ENCODE measurements at regions not wholly inside any gene's neighbourhood (a gene's known extent, or its start where the extent isn't known, plus 50 kb on each side); places are given as distances from the start of the nearest gene placed in this dataset.

DNA sequence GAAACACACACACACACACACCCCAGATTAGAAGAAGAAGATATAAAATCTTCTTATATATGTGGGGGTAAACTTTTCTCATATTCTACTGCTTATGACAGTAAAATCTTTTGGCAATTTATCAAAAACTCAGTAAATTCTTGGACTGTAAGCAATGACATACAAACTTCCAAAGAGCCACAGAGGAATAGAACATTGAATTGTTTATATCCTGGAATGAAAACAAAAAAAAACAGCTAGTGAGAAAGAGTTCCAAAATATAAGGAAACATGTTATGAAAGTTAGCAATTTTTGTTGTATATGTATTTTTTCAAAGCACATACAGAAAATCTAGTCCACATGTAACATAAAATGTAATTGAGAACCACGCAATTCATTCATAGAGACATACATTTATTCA, 764.9 kb downstream of the DSC3 start:
- Histone ChIP-seq H3K27me3 (ENCODE audit: control insufficient read depth in 3 of 3, insufficient read depth in 3 of 3, low read length in 3 of 3) (no peaks in the 10 kb centered on the region), H3K36me3 (ENCODE audit: control insufficient read depth in 3 of 3, insufficient read depth in 2 of 3, low read depth in 1 of 3, low read length in 3 of 3) (no peaks in the 10 kb centered on the region), H3K27ac (ENCODE audit: low read depth in 1 of 3, low read length in 2 of 3) (no peak overlapping the region), H3K9me3 (ENCODE audit: control insufficient read depth in 2 of 2, insufficient read depth in 1 of 2, low read depth in 1 of 2, low read length in 1 of 2) (no peaks in the 10 kb centered on the region), H3K4me3 (ENCODE audit: low read depth in 1 of 3, low read length in 3 of 3) (no peak overlapping the region), H3K4me1 (ENCODE audit: control insufficient read depth in 3 of 3, insufficient read depth in 2 of 3, low read depth in 1 of 3, low read length in 2 of 3) (no peaks in the 10 kb centered on the region)
- DNase-seq (no peak), FAIRE-seq (no peak)
- 71 to 86% (median 71%) methylated on average over 1 of the region's 1 CpG for WGBS, 3 donors

DNA sequence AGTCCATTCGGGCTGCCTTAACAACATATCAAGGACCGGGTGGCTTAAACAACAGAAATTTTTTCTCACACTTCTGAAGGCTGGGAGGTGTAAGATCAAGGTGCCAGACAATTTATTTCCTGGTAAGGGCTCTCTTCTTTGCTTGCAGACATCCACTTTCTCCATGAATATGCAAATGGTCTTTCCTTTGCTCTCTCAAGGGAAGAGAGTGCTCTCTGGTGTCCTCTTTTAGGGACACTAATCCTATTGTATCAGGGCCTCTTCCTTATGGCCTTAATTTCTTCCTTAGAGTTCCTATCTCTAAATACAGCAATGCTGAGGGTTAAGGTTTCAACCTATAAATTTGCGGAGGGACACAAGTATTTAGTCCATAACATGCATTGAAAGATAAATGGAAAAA, 770.8 kb downstream of the DSC3 start:
- Histone ChIP-seq H3K4me3 (ENCODE audit: low read depth in 1 of 3, low read length in 3 of 3) (no peak overlapping the region), H3K27me3 (ENCODE audit: control insufficient read depth in 3 of 3, insufficient read depth in 3 of 3, low read length in 3 of 3) (no peaks in the 10 kb centered on the region), H3K9me3 (ENCODE audit: control insufficient read depth in 2 of 2, insufficient read depth in 1 of 2, low read depth in 1 of 2, low read length in 1 of 2) (no peaks in the 10 kb centered on the region), H3K36me3 (ENCODE audit: control insufficient read depth in 3 of 3, insufficient read depth in 2 of 3, low read depth in 1 of 3, low read length in 3 of 3) (no peaks in the 10 kb centered on the region), H3K4me1 (ENCODE audit: control insufficient read depth in 3 of 3, insufficient read depth in 2 of 3, low read depth in 1 of 3, low read length in 2 of 3) (no peaks in the 10 kb centered on the region), H3K27ac (ENCODE audit: low read depth in 1 of 3, low read length in 2 of 3) (no peak overlapping the region)
- DNase-seq (no peak), FAIRE-seq (no peak)
- WGBS, 3 donors = 77 to 89% (median 87%) methylated on average over 3 of the region's 3 CpGs

DNA sequence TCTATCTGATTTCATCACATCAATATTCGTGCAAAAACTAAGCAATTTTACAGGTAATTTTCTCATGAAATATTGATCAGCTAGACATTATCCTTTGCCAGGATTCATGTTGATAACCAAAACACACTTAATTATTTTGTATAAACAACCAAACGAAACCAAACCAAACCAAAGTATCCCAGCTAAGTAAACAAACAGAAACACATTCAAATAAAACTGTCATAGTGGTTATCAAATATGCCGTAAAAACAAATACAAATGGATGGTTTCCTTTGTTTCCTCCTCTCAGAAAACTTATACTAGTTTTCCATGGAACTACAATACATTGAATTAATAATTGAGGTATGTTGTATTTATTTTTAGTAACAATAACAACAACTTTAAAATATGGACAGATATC, 777.4 kb downstream of the DSC3 start:
- WGBS, 3 donors = 32 to 61% (median 41%) methylated on average over 3 of the region's 3 CpGs
- Histone ChIP-seq H3K4me3 (ENCODE audit: low read depth in 1 of 3, low read length in 3 of 3) (no peak overlapping the region), H3K36me3 (ENCODE audit: control insufficient read depth in 3 of 3, insufficient read depth in 2 of 3, low read depth in 1 of 3, low read length in 3 of 3) (no peaks in the 10 kb centered on the region), H3K9me3 (ENCODE audit: control insufficient read depth in 2 of 2, insufficient read depth in 1 of 2, low read depth in 1 of 2, low read length in 1 of 2) (no peaks in the 10 kb centered on the region), H3K27ac (ENCODE audit: low read depth in 1 of 3, low read length in 2 of 3) (no peak overlapping the region), H3K27me3 (ENCODE audit: control insufficient read depth in 3 of 3, insufficient read depth in 3 of 3, low read length in 3 of 3) (no peaks in the 10 kb centered on the region), H3K4me1 (ENCODE audit: control insufficient read depth in 3 of 3, insufficient read depth in 2 of 3, low read depth in 1 of 3, low read length in 2 of 3) (no peaks in the 10 kb centered on the region)
- DNase-seq = no peak
- FAIRE-seq = no peak

DNA sequence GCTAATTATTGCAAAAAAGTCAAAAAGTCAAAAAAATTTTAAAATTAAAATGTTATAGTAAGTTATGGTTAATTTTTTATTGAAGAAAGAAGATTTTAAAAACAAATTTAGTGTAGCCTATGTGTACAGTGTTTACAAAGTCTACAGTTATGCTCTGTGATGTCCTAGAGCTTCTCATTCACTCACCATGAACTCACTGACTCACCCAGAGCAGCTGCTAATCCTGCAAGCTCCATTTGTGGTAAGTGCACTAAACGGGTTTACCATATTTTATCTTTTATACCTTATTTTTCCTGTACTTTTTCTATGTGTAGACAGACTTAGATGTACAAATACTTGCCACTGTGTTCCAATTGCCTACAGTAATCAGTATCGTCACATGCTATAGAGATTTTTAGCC, 788.2 kb downstream of the DSC3 start:
- DNase-seq = no peak
- Histone ChIP-seq H3K9me3 (ENCODE audit: control insufficient read depth in 2 of 2, insufficient read depth in 1 of 2, low read depth in 1 of 2, low read length in 1 of 2) (no peaks in the 10 kb centered on the region), H3K27ac (ENCODE audit: low read depth in 1 of 3, low read length in 2 of 3) (no peak overlapping the region), H3K27me3 (ENCODE audit: control insufficient read depth in 3 of 3, insufficient read depth in 3 of 3, low read length in 3 of 3) (no peaks in the 10 kb centered on the region), H3K4me1 (ENCODE audit: control insufficient read depth in 3 of 3, insufficient read depth in 2 of 3, low read depth in 1 of 3, low read length in 2 of 3) (no peaks in the 10 kb centered on the region), H3K4me3 (ENCODE audit: low read depth in 1 of 3, low read length in 3 of 3) (no peak overlapping the region), H3K36me3 (ENCODE audit: control insufficient read depth in 3 of 3, insufficient read depth in 2 of 3, low read depth in 1 of 3, low read length in 3 of 3) (no peaks in the 10 kb centered on the region)
- WGBS, 3 donors = 73 to 84% (median 78%) methylated on average over 2 of the region's 2 CpGs
- no peak for FAIRE-seq

DNA sequence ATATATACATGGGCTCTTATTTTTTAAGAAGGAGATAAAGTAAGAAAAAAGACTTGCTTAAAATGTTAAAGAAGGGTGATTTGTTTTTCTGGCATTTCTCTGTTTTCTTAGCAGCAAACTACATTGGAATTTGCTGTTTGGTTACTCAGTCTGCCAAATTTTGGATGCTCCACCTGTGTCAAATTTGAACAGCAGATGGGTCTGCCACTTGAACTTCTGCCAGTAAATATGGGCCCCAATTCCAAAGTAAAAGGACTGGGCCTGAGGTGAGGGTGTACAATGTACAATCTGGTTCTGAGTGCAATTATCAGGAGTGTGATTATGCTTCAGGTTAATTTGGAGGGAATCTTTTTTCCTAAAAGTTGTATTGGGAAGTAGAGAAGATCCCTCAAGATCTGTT, 794.5 kb downstream of the DSC3 start:
- DNase-seq (no peak), FAIRE-seq (no peak)
- H3K36me3 ChIP-seq (ENCODE audit: control insufficient read depth in 3 of 3, insufficient read depth in 2 of 3, low read depth in 1 of 3, low read length in 3 of 3) = no peaks in the 10 kb centered on the region
- no peak overlapping the region for H3K4me3 ChIP-seq (ENCODE audit: low read depth in 1 of 3, low read length in 3 of 3)
- no peak overlapping the region for H3K27ac ChIP-seq (ENCODE audit: low read depth in 1 of 3, low read length in 2 of 3)
- H3K27me3 ChIP-seq (ENCODE audit: control insufficient read depth in 3 of 3, insufficient read depth in 3 of 3, low read length in 3 of 3) = no peaks in the 10 kb centered on the region
- H3K4me1 ChIP-seq (ENCODE audit: control insufficient read depth in 3 of 3, insufficient read depth in 2 of 3, low read depth in 1 of 3, low read length in 2 of 3) = no peaks in the 10 kb centered on the region
- no peaks in the 10 kb centered on the region for H3K9me3 ChIP-seq (ENCODE audit: control insufficient read depth in 2 of 2, insufficient read depth in 1 of 2, low read depth in 1 of 2, low read length in 1 of 2)

DNA sequence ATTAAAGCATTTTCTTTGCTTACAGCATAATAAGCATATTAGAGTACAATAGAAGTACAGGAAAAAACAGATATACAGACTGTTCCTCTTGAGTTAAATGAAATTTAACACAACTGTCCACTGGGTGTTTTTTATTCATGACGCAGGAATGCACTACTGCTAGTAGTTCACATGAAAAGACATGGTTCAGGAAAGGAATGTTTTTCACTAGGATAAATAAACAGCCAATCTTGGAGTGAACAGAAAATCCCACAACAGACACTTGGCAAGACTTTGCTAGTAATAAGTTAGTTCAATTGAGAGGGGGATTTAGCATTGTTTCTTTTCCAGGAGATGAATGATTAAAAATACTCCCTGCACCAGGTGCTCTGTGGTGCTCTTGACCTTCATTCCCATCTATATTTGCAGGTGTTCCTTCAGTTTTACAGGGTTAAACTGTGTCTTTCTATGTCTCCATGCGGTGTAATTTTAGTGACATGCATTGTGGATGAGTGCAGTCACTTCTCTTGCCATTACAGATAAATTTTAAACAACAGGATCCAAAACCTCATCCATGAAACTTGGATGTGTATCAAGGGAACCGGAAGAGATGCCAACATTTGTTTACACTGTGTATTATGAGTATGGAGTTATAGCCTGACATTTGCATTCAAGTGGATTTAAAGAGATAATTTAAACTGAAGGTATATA, 796.6 kb downstream of the DSC3 start:
- no peak overlapping the region for H3K4me3 ChIP-seq (ENCODE audit: low read depth in 1 of 3, low read length in 3 of 3)
- H3K36me3 ChIP-seq (ENCODE audit: control insufficient read depth in 3 of 3, insufficient read depth in 2 of 3, low read depth in 1 of 3, low read length in 3 of 3) = no peaks in the 10 kb centered on the region
- FAIRE-seq (no peak), DNase-seq (no peak)
- H3K9me3 ChIP-seq (ENCODE audit: control insufficient read depth in 2 of 2, insufficient read depth in 1 of 2, low read depth in 1 of 2, low read length in 1 of 2) = no peaks in the 10 kb centered on the region
- WGBS, 3 donors = 55 to 74% (median 68%) methylated on average over 3 of the region's 3 CpGs
- H3K4me1 ChIP-seq (ENCODE audit: control insufficient read depth in 3 of 3, insufficient read depth in 2 of 3, low read depth in 1 of 3, low read length in 2 of 3) = no peaks in the 10 kb centered on the region
- no peaks in the 10 kb centered on the region for H3K27me3 ChIP-seq (ENCODE audit: control insufficient read depth in 3 of 3, insufficient read depth in 3 of 3, low read length in 3 of 3)
- H3K27ac ChIP-seq (ENCODE audit: low read depth in 1 of 3, low read length in 2 of 3) = no peak overlapping the region

DNA sequence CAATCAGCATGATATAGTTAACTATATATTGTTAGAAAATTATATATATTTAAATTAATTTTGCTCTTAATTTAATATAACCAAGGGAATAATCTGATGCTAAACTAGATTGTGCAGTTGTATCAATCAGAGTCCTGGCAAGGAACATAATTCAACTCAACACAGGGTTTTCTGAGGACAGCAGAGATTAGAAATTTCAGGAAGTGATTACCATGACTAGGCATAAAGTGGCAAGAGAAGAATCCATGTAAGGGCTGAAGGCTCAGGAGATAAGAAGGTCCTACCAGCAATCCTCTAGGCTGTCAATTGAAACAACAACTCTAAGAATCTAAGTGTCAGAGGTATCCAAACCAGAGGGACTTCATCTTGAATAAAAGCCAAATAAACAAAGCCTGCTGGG, 807.8 kb downstream of the DSC3 start:
- Histone ChIP-seq H3K4me3 (ENCODE audit: low read depth in 1 of 3, low read length in 3 of 3) (no peak overlapping the region), H3K9me3 (ENCODE audit: control insufficient read depth in 2 of 2, insufficient read depth in 1 of 2, low read depth in 1 of 2, low read length in 1 of 2) (no peaks in the 10 kb centered on the region), H3K4me1 (ENCODE audit: control insufficient read depth in 3 of 3, insufficient read depth in 2 of 3, low read depth in 1 of 3, low read length in 2 of 3) (no peaks in the 10 kb centered on the region), H3K36me3 (ENCODE audit: control insufficient read depth in 3 of 3, insufficient read depth in 2 of 3, low read depth in 1 of 3, low read length in 3 of 3) (no peaks in the 10 kb centered on the region), H3K27me3 (ENCODE audit: control insufficient read depth in 3 of 3, insufficient read depth in 3 of 3, low read length in 3 of 3) (no peaks in the 10 kb centered on the region), H3K27ac (ENCODE audit: low read depth in 1 of 3, low read length in 2 of 3) (no peak overlapping the region)
- FAIRE-seq (no peak), DNase-seq (no peak)

DNA sequence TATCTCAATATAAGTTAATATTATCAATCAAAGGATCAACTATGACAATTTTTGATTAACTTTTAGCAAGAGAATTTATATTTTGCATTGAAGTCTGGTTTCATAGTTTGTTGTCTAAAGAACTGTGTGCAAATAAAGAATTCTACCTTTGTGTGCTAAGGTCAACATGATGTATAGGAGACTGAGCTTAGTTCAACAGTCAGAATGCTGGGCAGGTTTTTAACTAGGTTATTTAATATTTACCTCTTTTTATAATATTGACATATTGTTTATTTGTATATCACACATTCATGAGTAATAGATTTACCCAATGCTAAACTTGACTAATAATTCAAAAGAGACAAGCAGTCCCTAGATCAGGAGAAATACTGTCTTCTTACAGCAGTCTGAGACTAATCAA, 831.4 kb downstream of the DSC3 start:
- Histone ChIP-seq H3K4me3 (ENCODE audit: low read depth in 1 of 3, low read length in 3 of 3) (no peak overlapping the region), H3K27ac (ENCODE audit: low read depth in 1 of 3, low read length in 2 of 3) (no peak overlapping the region), H3K36me3 (ENCODE audit: control insufficient read depth in 3 of 3, insufficient read depth in 2 of 3, low read depth in 1 of 3, low read length in 3 of 3) (no peaks in the 10 kb centered on the region), H3K4me1 (ENCODE audit: control insufficient read depth in 3 of 3, insufficient read depth in 2 of 3, low read depth in 1 of 3, low read length in 2 of 3) (no peaks in the 10 kb centered on the region), H3K27me3 (ENCODE audit: control insufficient read depth in 3 of 3, insufficient read depth in 3 of 3, low read length in 3 of 3) (no peaks in the 10 kb centered on the region), H3K9me3 (ENCODE audit: control insufficient read depth in 2 of 2, insufficient read depth in 1 of 2, low read depth in 1 of 2, low read length in 1 of 2) (no peaks in the 10 kb centered on the region)
- FAIRE-seq = no peak
- no peak for DNase-seq

DNA sequence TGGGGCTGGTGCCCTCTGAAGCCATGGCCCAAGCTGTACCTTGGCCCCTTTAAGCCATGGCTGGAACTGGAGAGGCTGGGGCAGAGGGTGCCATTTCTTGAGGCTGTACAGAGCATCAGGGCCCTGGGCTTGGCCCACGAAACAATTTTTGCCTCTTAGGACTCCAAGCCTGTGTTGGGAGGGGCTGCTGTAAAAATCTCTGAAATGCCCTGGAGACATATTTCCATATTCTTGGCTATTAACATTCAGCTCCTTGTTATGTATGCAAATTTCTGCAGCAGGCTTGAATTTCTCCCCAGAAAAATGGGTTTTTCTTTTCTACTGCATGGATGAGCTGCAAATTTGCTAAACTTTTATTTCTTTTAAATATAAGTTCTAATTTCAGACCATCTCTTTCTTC, 834.0 kb downstream of the DSC3 start:
- WGBS, 3 donors = 46 to 83% (median 50%) methylated on average over 1 of the region's 1 CpG
- Histone ChIP-seq H3K36me3 (ENCODE audit: control insufficient read depth in 3 of 3, insufficient read depth in 2 of 3, low read depth in 1 of 3, low read length in 3 of 3) (no peaks in the 10 kb centered on the region), H3K4me3 (ENCODE audit: low read depth in 1 of 3, low read length in 3 of 3) (no peak overlapping the region), H3K9me3 (ENCODE audit: control insufficient read depth in 2 of 2, insufficient read depth in 1 of 2, low read depth in 1 of 2, low read length in 1 of 2) (peaks cover 0 to 4% of the 10 kb centered on the region in 2 donors), H3K27ac (ENCODE audit: low read depth in 1 of 3, low read length in 2 of 3) (no peak overlapping the region), H3K4me1 (ENCODE audit: control insufficient read depth in 3 of 3, insufficient read depth in 2 of 3, low read depth in 1 of 3, low read length in 2 of 3) (no peaks in the 10 kb centered on the region), H3K27me3 (ENCODE audit: control insufficient read depth in 3 of 3, insufficient read depth in 3 of 3, low read length in 3 of 3) (no peaks in the 10 kb centered on the region)
- DNase-seq (no peak), FAIRE-seq (no peak)

All from small intestine (tissue), 7 donors.